ENCODE measurements at regions not wholly inside any gene's neighbourhood (a gene's known extent, or its start where the extent isn't known, plus 50 kb on each side); places are given as distances from the start of the nearest gene placed in this dataset.

- TF ChIP-seq CTCF (IDR thresholded peaks at IDR 0.05) (no peak), POLR2A (IDR thresholded peaks at IDR 0.05) (no peak)
Measured at GRCh38 chr2:186195696-186196095, 290.4 kb upstream of the ZC3H15 start.

Data from prostate gland (tissue), 2 donors.